ENCODE measurements at regions not wholly inside any gene's neighbourhood (a gene's known extent, or its start where the extent isn't known, plus 50 kb on each side); places are given as distances from the start of the nearest gene placed in this dataset.

- TF ChIP-seq, protein P1, sequence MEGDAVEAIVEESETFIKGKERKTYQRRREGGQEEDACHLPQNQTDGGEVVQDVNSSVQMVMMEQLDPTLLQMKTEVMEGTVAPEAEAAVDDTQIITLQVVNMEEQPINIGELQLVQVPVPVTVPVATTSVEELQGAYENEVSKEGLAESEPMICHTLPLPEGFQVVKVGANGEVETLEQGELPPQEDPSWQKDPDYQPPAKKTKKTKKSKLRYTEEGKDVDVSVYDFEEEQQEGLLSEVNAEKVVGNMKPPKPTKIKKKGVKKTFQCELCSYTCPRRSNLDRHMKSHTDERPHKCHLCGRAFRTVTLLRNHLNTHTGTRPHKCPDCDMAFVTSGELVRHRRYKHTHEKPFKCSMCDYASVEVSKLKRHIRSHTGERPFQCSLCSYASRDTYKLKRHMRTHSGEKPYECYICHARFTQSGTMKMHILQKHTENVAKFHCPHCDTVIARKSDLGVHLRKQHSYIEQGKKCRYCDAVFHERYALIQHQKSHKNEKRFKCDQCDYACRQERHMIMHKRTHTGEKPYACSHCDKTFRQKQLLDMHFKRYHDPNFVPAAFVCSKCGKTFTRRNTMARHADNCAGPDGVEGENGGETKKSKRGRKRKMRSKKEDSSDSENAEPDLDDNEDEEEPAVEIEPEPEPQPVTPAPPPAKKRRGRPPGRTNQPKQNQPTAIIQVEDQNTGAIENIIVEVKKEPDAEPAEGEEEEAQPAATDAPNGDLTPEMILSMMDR (IDR thresholded peaks at IDR 0.05; ENCODE audit: extremely low read depth, missing control alignments): no peak
- no peak for DNase-seq (ENCODE audit: low spot score)
Observed at GRCh38 chr10:29753283-29753682, 118.5 kb upstream of the SVIL start.

- TF ChIP-seq, protein P1 (IDR thresholded peaks at IDR 0.05; ENCODE audit: extremely low read depth, missing control alignments): no peak
- DNase-seq (ENCODE audit: low spot score): no peak
Observed at GRCh38 chr10:29751684-29752083, 116.9 kb upstream of the SVIL start.

GRCh38 chr10:29751240-29751639 is 116.5 kb upstream of the SVIL start:
- TF ChIP-seq, protein P1 (IDR thresholded peaks at IDR 0.05; ENCODE audit: extremely low read depth, missing control alignments): no peak
- no peak for DNase-seq (ENCODE audit: low spot score)

DNA sequence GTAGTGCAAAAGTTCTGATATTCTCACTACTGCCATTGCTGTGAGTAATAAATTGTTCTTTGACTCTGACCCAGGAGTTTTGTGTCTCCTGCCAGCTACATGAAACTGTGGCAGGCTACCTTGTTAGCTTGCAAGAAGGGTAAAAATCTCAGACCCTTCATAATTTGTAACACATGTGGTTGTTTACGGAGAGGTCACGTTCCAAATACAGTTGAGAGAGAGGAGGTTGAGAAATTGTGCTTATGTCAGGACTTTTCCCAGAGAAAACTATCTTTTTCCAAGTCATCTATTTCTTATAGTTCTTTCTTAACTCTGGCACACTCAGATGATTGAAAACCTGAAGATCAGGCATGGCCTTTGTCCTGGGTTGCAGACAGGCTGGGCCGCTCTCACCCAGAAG is 114.4 kb upstream of the SVIL start:
- no peak for DNase-seq (ENCODE audit: low spot score)
- TF ChIP-seq, protein P1 (IDR thresholded peaks at IDR 0.05; ENCODE audit: extremely low read depth, missing control alignments): no peak

DNA sequence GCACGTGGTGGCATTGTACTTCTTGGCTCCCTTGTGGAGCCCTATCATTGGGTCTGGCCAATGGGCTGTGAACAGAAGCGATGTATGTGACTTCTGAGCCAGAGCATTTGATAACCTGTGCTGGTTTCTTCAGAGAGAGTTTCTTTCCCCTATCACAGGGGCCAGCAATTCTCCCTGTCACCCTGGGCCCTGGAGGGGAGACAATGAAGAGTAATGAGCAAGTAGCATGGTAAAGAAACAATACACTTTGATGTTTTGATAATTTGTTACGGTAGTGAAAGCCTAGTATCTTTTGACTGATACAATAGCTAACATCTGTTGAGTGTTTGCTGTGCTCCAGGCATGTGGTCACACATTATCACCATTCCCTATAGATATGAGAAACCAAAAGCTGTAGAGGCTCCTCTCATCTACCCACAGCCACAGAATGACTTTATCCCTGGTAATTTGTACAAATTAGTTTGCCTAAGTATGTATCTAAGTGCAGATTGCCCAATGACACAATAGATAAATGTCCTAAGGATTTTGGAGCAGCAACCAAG is 113.4 kb upstream of the SVIL start:
- TF ChIP-seq, protein P1 (IDR thresholded peaks at IDR 0.05; ENCODE audit: extremely low read depth, missing control alignments): no peak
- no peak for DNase-seq (ENCODE audit: low spot score)

DNA sequence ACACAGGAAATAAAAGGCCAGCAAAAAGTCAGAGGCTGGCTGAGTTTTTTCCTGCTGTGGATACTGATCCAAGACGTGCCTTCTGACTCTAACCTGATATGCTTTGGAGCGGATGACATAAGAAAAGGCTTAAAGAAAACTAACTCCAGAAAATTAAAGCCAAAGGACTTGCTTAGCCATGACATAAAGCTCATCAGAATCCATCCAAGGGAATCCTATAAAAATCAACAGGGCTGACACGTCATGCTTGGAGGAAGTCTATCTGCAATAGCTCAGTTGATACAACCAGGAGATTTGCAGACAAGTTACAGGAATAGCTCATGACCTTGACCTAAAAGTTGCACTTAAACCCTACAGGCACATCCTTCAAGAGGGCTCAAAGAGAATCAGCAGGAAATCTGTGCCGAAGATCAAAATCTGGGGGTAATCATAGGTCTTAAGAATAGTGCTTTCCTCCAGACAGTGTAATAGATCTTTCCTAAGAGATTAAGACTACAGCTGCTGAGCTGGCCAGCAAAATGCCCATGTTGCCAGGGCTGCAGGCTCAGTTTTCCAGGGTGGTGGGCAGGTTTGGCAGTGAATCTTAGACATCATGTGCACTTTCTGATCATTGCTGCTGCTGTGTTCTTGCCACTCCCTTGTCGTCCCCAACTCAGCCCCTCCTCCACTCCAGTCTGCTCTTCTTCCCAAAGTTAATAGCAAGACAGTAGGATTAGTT is 111.5 kb upstream of the SVIL start:
- TF ChIP-seq, protein P1 (IDR thresholded peaks at IDR 0.05; ENCODE audit: extremely low read depth, missing control alignments): no peak
- DNase-seq (ENCODE audit: low spot score): no peak

GRCh38 chr10:29740981-29741545 is 106.3 kb upstream of the SVIL start:
- no peak for DNase-seq (ENCODE audit: low spot score)
- TF ChIP-seq, protein P1 (IDR thresholded peaks at IDR 0.05; ENCODE audit: extremely low read depth, missing control alignments): no peak

Data from GM20000 (cell line).